ENCODE measurements at regions not wholly inside any gene's neighbourhood (a gene's known extent, or its start where the extent isn't known, plus 50 kb on each side); places are given as distances from the start of the nearest gene placed in this dataset.

- Histone ChIP-seq H3K9ac (ENCODE audit: low read depth, low read length) (no peak overlapping the region), H3K36me3 (ENCODE audit: control insufficient read depth, insufficient read depth, low read length) (no peaks in the 10 kb centered on the region), H3K4me3 (ENCODE audit: insufficient read depth, low read depth, low read length) (no peak overlapping the region), H3K79me1 (ENCODE audit: low read depth in 1 of 2, low read length in 2 of 2) (no peaks in the 10 kb centered on the region), H3K23ac (ENCODE audit: low read depth, low read length) (no peak overlapping the region), H2BK15ac (ENCODE audit: low read depth, low read length) (no peak overlapping the region), H2AK5ac (ENCODE audit: low read depth, low read length) (0 out of 2 replicates have a peak overlapping the region, but pooled peaks have one; percentile 34), H3K14ac (replicated peaks; ENCODE audit: low read depth, low read length) (no peak overlapping the region), H2AK9ac (replicated peaks; ENCODE audit: low read depth, low read length, poor library complexity) (no peak overlapping the region), H2AFZ (replicated peaks; ENCODE audit: low read length, poor library complexity) (no peak overlapping the region), H4K20me1 (ENCODE audit: insufficient read depth, low read length) (no peaks in the 10 kb centered on the region), H4K91ac (ENCODE audit: insufficient read depth, low read depth, low read length) (no peak overlapping the region), H4K5ac (ENCODE audit: low read depth, low read length) (no peak overlapping the region), H3K9me1 (ENCODE audit: insufficient read depth, low read length) (peaks cover 2% of the 10 kb centered on the region), H3K9me3 (ENCODE audit: control insufficient read depth, insufficient read depth, low read length) (peaks cover 24% of the 10 kb centered on the region), H4K8ac (ENCODE audit: low read depth in 2 of 2, low read length in 2 of 2) (no peak overlapping the region), H3K4me1 (ENCODE audit: control insufficient read depth, insufficient read depth, low read length) (peaks cover 9% of the 10 kb centered on the region), H3K4ac (ENCODE audit: low read depth, low read length) (no peak overlapping the region), H3K56ac (ENCODE audit: extremely low read depth, insufficient read depth, low read length) (no peak overlapping the region), H3K27ac (ENCODE audit: insufficient read depth, low read length) (no peak overlapping the region; the same call in 1 of the 2 replicates), H2BK5ac (ENCODE audit: low read depth, low read length, poor library complexity, severe bottlenecking) (no peak overlapping the region), H3K4me2 (ENCODE audit: low read depth, low read length) (no peak overlapping the region), H2BK120ac (ENCODE audit: low read depth, low read length) (no peak overlapping the region), H3K18ac (ENCODE audit: low read depth, low read length) (no peak overlapping the region), H2BK20ac (ENCODE audit: low read depth, low read length) (no peak overlapping the region), H3K27me3 (ENCODE audit: control insufficient read depth, insufficient read depth, low read length) (no peaks in the 10 kb centered on the region)
- WGBS, 2 experiments (ENCODE audit: extremely low coverage in 2 of 2, insufficient read length in 1 of 2) = 94% methylated on average over 3 of the region's 11 CpGs; no CpG with 5 or more reads in 1 of the 2 experiments
- TF ChIP-seq MXI1 (IDR thresholded peaks at IDR 0.05; ENCODE audit: borderline replicate concordance, low read depth, low read length) (no peak), FOS (IDR thresholded peaks at IDR 0.05; ENCODE audit: low read depth, low read length) (no peak), ELK1 (IDR thresholded peaks at IDR 0.05; ENCODE audit: borderline replicate concordance, low read depth, low read length) (no peak), RFX5 (IDR thresholded peaks at IDR 0.05; ENCODE audit: low read depth, low read length) (no peak), POLR2A (IDR thresholded peaks at IDR 0.05; ENCODE audit: low read depth, low read length) (no peak), SMC3 (IDR thresholded peaks at IDR 0.05; ENCODE audit: low read depth, low read length) (no peak), MAZ (IDR thresholded peaks at IDR 0.05; ENCODE audit: borderline replicate concordance, low read depth, low read length) (no peak), NFE2L2 (IDR thresholded peaks at IDR 0.05; ENCODE audit: low read depth, low read length) (no peak), RAD21 (IDR thresholded peaks at IDR 0.05; ENCODE audit: low read length) (no peak), MAFK (IDR thresholded peaks at IDR 0.05; ENCODE audit: low read depth, low read length) (no peak), USF2 (IDR thresholded peaks at IDR 0.05; ENCODE audit: low read depth, low read length) (no peak), RCOR1 (IDR thresholded peaks at IDR 0.05; ENCODE audit: insufficient replicate concordance, low read length) (no peak), CHD1 (IDR thresholded peaks at IDR 0.05; ENCODE audit: low read depth, low read length) (no peak), CEBPB (IDR thresholded peaks at IDR 0.05; ENCODE audit: low read depth, low read length) (no peak), BHLHE40 (IDR thresholded peaks at IDR 0.05; ENCODE audit: low read depth, low read length) (no peak)
- TF ChIP-seq, protein P1, sequence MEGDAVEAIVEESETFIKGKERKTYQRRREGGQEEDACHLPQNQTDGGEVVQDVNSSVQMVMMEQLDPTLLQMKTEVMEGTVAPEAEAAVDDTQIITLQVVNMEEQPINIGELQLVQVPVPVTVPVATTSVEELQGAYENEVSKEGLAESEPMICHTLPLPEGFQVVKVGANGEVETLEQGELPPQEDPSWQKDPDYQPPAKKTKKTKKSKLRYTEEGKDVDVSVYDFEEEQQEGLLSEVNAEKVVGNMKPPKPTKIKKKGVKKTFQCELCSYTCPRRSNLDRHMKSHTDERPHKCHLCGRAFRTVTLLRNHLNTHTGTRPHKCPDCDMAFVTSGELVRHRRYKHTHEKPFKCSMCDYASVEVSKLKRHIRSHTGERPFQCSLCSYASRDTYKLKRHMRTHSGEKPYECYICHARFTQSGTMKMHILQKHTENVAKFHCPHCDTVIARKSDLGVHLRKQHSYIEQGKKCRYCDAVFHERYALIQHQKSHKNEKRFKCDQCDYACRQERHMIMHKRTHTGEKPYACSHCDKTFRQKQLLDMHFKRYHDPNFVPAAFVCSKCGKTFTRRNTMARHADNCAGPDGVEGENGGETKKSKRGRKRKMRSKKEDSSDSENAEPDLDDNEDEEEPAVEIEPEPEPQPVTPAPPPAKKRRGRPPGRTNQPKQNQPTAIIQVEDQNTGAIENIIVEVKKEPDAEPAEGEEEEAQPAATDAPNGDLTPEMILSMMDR (conservative IDR thresholded peaks at IDR 0.05; ENCODE audit: low read depth, low read length) = no peak
- no peak for DNase-seq
- intact Hi-C loops (cut with micrococcal nuclease) (no loop called here), in situ Hi-C loops (cut with MboI; ENCODE audit: low sequenced_read_pairs) (no loop called here), dilution Hi-C loops (cut with HindIII; ENCODE audit: low sequenced_read_pairs, unreplicated experiment) (no loop called here)
- ChIA-PET POLR2A (ENCODE audit: unreplicated experiment) (no interaction called here), CTCF (no interaction called here)
- no TSS peak for BruUV-seq (replicated peaks)
- ATAC-seq (ENCODE audit: low read depth) = no peak
These were observed 101.5 kb upstream of the SHH start for GRCh38 chr7:155913719-155914118.
